SK-N-SH treated with all-trans-retinoic acid at 6 μM for 48 hours (cell line): ENCODE measurements at regions not wholly inside any gene's neighbourhood (a gene's known extent, or its start where the extent isn't known, plus 50 kb on each side); places are given as distances from the start of the nearest gene placed in this dataset.
"Not testable (repeated sequence)": the region's sequence is repeated elsewhere in the genome, so short reads cannot be mapped to it uniquely, and the experiment has no call there.

Experiments used
- ATAC-seq: fragments of 200-7000 bp; cut with Tn5 transposase; 3 replicates; pipeline ENCODE4 v1.9.1; 2020; ENCODE audit warnings: mild to moderate bottlenecking, moderate library complexity
- ARNTL ChIP-seq: fragments of 450-650 bp; formaldehyde crosslinking; IDR thresholded peaks from 2 replicates; pipeline ENCODE4 v1.5.0; 2020; ENCODE audit warnings: low read depth, mild to moderate bottlenecking, moderate library complexity, borderline replicate concordance
- CSDC2 ChIP-seq: fragments of 250-450 bp; sonication (Bioruptor Pico); IDR thresholded peaks from 2 replicates; pipeline ENCODE4 v1.5.0; 2020; ENCODE audit warnings: mild to moderate bottlenecking, moderate library complexity
- GLIS3 ChIP-seq: fragments of 250-450 bp; sonication (Bioruptor Pico); IDR thresholded peaks from 2 replicates; pipeline ENCODE4 v1.5.0; 2020; ENCODE audit warnings: mild to moderate bottlenecking, moderate library complexity
- ISL1 ChIP-seq: fragments of 250-450 bp; sonication (Bioruptor Pico); IDR thresholded peaks from 2 replicates; pipeline ENCODE4 v2.1.2; 2022; ENCODE audit warnings: mild to moderate bottlenecking, moderate library complexity
- OSR1 ChIP-seq: fragments of 250-450 bp; sonication (Bioruptor Pico); IDR thresholded peaks from 2 replicates; pipeline ENCODE4 v1.8.0; 2022; ENCODE audit warnings: moderate library complexity, mild to moderate bottlenecking, inconsistent platforms
- PPARA ChIP-seq: fragments of 250-450 bp; sonication (Bioruptor Pico); IDR thresholded peaks from 2 replicates; pipeline ENCODE4 v1.5.0; 2020; ENCODE audit warnings: mild to moderate bottlenecking, borderline replicate concordance
- RARB ChIP-seq: fragments of 250-450 bp; sonication (Bioruptor Pico); IDR thresholded peaks from 2 replicates; pipeline ENCODE4 v1.8.0; 2021; ENCODE audit warnings: mild to moderate bottlenecking, moderate library complexity
- SNAI2 ChIP-seq: fragments of 250-450 bp; sonication (Bioruptor Pico); IDR thresholded peaks from 2 replicates; pipeline ENCODE4 v1.5.0; 2020; ENCODE audit warnings: mild to moderate bottlenecking, moderate library complexity
- TCF4 ChIP-seq: fragments of 250-450 bp; sonication (Bioruptor Pico); IDR thresholded peaks from 2 replicates; pipeline ENCODE4 v1.8.0; 2021; ENCODE audit warnings: mild to moderate bottlenecking, moderate library complexity, borderline replicate concordance
- TOX ChIP-seq: fragments of 250-450 bp; sonication (Bioruptor Pico); IDR thresholded peaks from 2 replicates; pipeline ENCODE4 v1.8.0; 2021; ENCODE audit warnings: mild to moderate bottlenecking, moderate library complexity, borderline replicate concordance
- TSHZ2 ChIP-seq: fragments of 250-450 bp; sonication (Bioruptor Pico); IDR thresholded peaks from 2 replicates; pipeline ENCODE4 v1.5.0; 2020; ENCODE audit warnings: mild to moderate bottlenecking, moderate library complexity
- ZC3H10 ChIP-seq: fragments of 250-450 bp; sonication (Bioruptor Pico); IDR thresholded peaks from 2 replicates; pipeline ENCODE4 v1.5.1; 2021; ENCODE audit warnings: mild to moderate bottlenecking, moderate library complexity
- ZFP3 ChIP-seq: fragments of 250-450 bp; sonication (Bioruptor Pico); IDR thresholded peaks from 2 replicates; pipeline ENCODE4 v1.5.0; 2020; ENCODE audit warnings: mild to moderate bottlenecking, moderate library complexity
- ZNF565 ChIP-seq: fragments of 450-650 bp; formaldehyde crosslinking; conservative IDR thresholded peaks from 2 replicates; pipeline ENCODE4 v1.5.0; 2020; ENCODE audit warnings: low read depth, mild to moderate bottlenecking, moderate library complexity
- ZNF70 ChIP-seq: fragments of 450-650 bp; formaldehyde crosslinking; IDR thresholded peaks from 2 replicates; pipeline ENCODE4 v1.5.0; 2020; ENCODE audit warnings: mild to moderate bottlenecking, moderate library complexity
- ZNF8 ChIP-seq: fragments of 450-650 bp; formaldehyde crosslinking; IDR thresholded peaks from 2 replicates; pipeline ENCODE4 v1.5.0; 2020; ENCODE audit warnings: mild to moderate bottlenecking, moderate library complexity
- TF ChIP-seq, protein P1 (sequence below): fragments of 250-450 bp; sonication (Bioruptor Pico); IDR thresholded peaks from 2 replicates; pipeline ENCODE4 v1.8.0; 2020; ENCODE audit warnings: mild to moderate bottlenecking, moderate library complexity, borderline replicate concordance
- TF ChIP-seq, protein P2 (sequence below): fragments of 250-450 bp; sonication (Bioruptor Pico); IDR thresholded peaks from 2 replicates; pipeline ENCODE4 v1.5.1; 2020; ENCODE audit warnings: low read depth, mild to moderate bottlenecking, moderate library complexity
- TF ChIP-seq, protein P3 (sequence below): fragments of 250-450 bp; sonication (Bioruptor Pico); IDR thresholded peaks from 2 replicates; pipeline ENCODE4 v1.8.0; 2021; ENCODE audit warnings: low read depth, mild to moderate bottlenecking, moderate library complexity, borderline replicate concordance

DNA sequence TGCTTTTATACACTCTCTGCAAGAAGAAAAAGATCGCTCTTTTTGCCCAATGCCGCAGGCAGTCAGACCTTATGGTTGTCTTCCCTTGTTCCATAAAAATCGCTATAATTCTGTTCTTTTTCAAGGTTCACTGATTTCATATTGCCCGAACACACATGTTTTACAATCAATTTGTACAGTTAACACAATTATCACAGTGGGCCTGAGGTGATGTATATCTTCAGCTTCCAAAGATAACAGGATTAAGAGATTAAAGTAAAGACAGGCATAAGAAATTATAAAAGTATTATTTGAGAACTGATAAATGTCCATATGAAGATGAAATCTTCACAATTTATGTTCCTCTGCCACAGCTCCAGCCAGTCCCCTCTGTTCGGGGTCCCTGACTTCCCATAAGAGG is 703.4 kb upstream of the RAG2 start:
- TF ChIP-seq TCF4 (CRISPR knock-in tag): peak; percentile 74; the same call in 1 of the 2 replicates
- TF ChIP-seq, all 23 proteins: peak for 1; not testable (repeated sequence) for 22
- not testable (repeated sequence) for ATAC-seq

DNA sequence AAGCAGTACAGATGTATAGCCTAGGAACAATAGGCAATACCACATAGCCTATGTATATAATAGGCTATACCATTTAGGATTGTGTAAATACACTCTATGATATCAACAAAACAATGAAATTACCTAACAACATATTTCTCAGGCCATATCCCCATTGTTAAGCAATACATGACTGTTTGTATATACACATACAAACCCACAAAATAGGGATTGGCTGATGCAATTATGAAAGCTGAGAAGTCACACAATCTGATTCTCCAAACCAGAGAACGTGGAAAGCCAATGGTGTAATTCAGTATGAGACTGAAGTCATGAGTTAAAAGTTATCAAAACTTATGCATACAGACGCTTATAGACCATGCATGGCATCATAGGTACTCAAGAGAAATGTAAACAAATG is 700.1 kb upstream of the RAG2 start:
- no peak for ATAC-seq
- TF ChIP-seq, protein P1, sequence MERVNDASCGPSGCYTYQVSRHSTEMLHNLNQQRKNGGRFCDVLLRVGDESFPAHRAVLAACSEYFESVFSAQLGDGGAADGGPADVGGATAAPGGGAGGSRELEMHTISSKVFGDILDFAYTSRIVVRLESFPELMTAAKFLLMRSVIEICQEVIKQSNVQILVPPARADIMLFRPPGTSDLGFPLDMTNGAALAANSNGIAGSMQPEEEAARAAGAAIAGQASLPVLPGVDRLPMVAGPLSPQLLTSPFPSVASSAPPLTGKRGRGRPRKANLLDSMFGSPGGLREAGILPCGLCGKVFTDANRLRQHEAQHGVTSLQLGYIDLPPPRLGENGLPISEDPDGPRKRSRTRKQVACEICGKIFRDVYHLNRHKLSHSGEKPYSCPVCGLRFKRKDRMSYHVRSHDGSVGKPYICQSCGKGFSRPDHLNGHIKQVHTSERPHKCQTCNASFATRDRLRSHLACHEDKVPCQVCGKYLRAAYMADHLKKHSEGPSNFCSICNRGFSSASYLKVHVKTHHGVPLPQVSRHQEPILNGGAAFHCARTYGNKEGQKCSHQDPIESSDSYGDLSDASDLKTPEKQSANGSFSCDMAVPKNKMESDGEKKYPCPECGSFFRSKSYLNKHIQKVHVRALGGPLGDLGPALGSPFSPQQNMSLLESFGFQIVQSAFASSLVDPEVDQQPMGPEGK (CRISPR knock-in tag): no peak
- no peak for TF ChIP-seq ISL1 (CRISPR knock-in tag)
- no peak for TF ChIP-seq RARB (CRISPR knock-in tag)
- no peak for TF ChIP-seq TSHZ2
- no peak for TF ChIP-seq TCF4 (CRISPR knock-in tag)
- TF ChIP-seq SNAI2: no peak
- no peak for TF ChIP-seq ZNF8 (CRISPR knock-in tag)
- no peak for TF ChIP-seq ZFP3 (CRISPR knock-in tag)

- no peak for ATAC-seq
Observed at GRCh38 chr11:37286890-37287289, 688.9 kb upstream of the RAG2 start.

GRCh38 chr11:37282367-37282766 is 684.3 kb upstream of the RAG2 start:
- ATAC-seq: no peak
- TF ChIP-seq TCF4 (CRISPR knock-in tag): no peak
- TF ChIP-seq, protein P2, sequence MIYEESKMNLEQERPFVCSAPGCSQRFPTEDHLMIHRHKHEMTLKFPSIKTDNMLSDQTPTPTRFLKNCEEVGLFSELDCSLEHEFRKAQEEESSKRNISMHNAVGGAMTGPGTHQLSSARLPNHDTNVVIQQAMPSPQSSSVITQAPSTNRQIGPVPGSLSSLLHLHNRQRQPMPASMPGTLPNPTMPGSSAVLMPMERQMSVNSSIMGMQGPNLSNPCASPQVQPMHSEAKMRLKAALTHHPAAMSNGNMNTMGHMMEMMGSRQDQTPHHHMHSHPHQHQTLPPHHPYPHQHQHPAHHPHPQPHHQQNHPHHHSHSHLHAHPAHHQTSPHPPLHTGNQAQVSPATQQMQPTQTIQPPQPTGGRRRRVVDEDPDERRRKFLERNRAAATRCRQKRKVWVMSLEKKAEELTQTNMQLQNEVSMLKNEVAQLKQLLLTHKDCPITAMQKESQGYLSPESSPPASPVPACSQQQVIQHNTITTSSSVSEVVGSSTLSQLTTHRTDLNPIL (CRISPR knock-in tag): no peak
- no peak for TF ChIP-seq RARB (CRISPR knock-in tag)
- no peak for TF ChIP-seq TOX (CRISPR knock-in tag)
- TF ChIP-seq, protein P1 (CRISPR knock-in tag): no peak
- TF ChIP-seq SNAI2: no peak
- TF ChIP-seq PPARA (CRISPR knock-in tag): no peak
- no peak for TF ChIP-seq CSDC2 (CRISPR knock-in tag)
- no peak for TF ChIP-seq OSR1 (CRISPR knock-in tag)
- no peak for TF ChIP-seq ISL1 (CRISPR knock-in tag)
- no peak for TF ChIP-seq ZNF8 (CRISPR knock-in tag)
- no peak for TF ChIP-seq ARNTL (CRISPR knock-in tag)
- no peak for TF ChIP-seq ZNF565 (CRISPR knock-in tag)

More at GRCh38 chr11:37286890-37287289, 688.9 kb upstream of the RAG2 start:
- TF ChIP-seq, protein P1 (CRISPR knock-in tag): no peak
- TF ChIP-seq PPARA (CRISPR knock-in tag) (no peak), ZNF70 (CRISPR knock-in tag) (no peak), TCF4 (CRISPR knock-in tag) (no peak), ZC3H10 (CRISPR knock-in tag) (no peak), ARNTL (CRISPR knock-in tag) (no peak), GLIS3 (CRISPR knock-in tag) (no peak)
- TF ChIP-seq, protein P3, sequence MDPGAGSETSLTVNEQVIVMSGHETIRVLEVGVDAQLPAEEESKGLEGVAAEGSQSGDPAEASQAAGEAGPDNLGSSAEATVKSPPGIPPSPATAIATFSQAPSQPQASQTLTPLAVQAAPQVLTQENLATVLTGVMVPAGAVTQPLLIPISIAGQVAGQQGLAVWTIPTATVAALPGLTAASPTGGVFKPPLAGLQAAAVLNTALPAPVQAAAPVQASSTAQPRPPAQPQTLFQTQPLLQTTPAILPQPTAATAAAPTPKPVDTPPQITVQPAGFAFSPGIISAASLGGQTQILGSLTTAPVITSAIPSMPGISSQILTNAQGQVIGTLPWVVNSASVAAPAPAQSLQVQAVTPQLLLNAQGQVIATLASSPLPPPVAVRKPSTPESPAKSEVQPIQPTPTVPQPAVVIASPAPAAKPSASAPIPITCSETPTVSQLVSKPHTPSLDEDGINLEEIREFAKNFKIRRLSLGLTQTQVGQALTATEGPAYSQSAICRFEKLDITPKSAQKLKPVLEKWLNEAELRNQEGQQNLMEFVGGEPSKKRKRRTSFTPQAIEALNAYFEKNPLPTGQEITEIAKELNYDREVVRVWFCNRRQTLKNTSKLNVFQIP: no peak
- TF ChIP-seq, protein P2 (CRISPR knock-in tag): no peak
